GM23338 (cell line): ENCODE measurements at regions not wholly inside any gene's neighbourhood (a gene's known extent, or its start where the extent isn't known, plus 50 kb on each side); places are given as distances from the start of the nearest gene placed in this dataset.

Experiments used
- ATAC-seq: fragments of 200-7000 bp; cut with Tn5 transposase; 3 replicates; pipeline ENCODE4 v1.9.1; 2020
- DNase-seq: peaks from one replicate; pipeline ENCODE4 v3.0.0-alpha.2; 2015; ENCODE audit warnings: low spot score
- H2AFZ ChIP-seq: fragments of 200-600 bp; sonication (generic); 2 replicates; pipeline ENCODE4 v1.8.0; 2016; ENCODE audit warnings: antibody characterized with exemption, mild to moderate bottlenecking, moderate library complexity
- H3F3A ChIP-seq: fragments of 200-600 bp; sonication (generic); replicated peaks from 2 replicates; pipeline ENCODE4 v1.8.0; 2017; ENCODE audit warnings: antibody characterized with exemption, mixed run types, low read depth
- H3K27ac ChIP-seq: fragments of 200-600 bp; sonication (generic); 2 replicates; pipeline ENCODE4 v1.6.1; 2016; ENCODE audit warnings: low read depth
- H3K27me3 ChIP-seq: fragments of 200-600 bp; sonication (generic); 2 replicates; pipeline ENCODE4 v1.8.0; 2016; ENCODE audit warnings: mild to moderate bottlenecking, mixed run types, moderate library complexity; ENCODE audit not compliant: insufficient read depth
- H3K36me3 ChIP-seq: fragments of 200-600 bp; sonication (generic); 2 replicates; pipeline ENCODE4 v1.8.0; 2016; ENCODE audit warnings: mild to moderate bottlenecking; ENCODE audit not compliant: insufficient read depth
- H3K4me1 ChIP-seq: fragments of 200-600 bp; sonication (generic); 2 replicates; pipeline ENCODE4 v1.8.0; 2016; ENCODE audit warnings: mild to moderate bottlenecking, moderate library complexity; ENCODE audit not compliant: insufficient read depth
- H3K4me2 ChIP-seq: fragments of 200-600 bp; sonication (generic); 2 replicates; pipeline ENCODE4 v1.7.1; 2017; ENCODE audit warnings: mixed run types
- H3K4me3 ChIP-seq: fragments of 200-600 bp; sonication (generic); 2 replicates; pipeline ENCODE4 v1.6.1; 2016; ENCODE audit warnings: mixed run types
- H3K79me2 ChIP-seq: fragments of 200-600 bp; sonication (generic); replicated peaks from 2 replicates; pipeline ENCODE4 v1.8.0; 2017; ENCODE audit warnings: mild to moderate bottlenecking; ENCODE audit not compliant: insufficient read depth
- H3K9me2 ChIP-seq: fragments of 200-600 bp; sonication (generic); 2 replicates; pipeline ENCODE4 v1.8.0; 2017; ENCODE audit not compliant: insufficient read depth
- H4K20me1 ChIP-seq: fragments of 200-600 bp; sonication (generic); replicated peaks from 2 replicates; pipeline ENCODE4 v1.8.0; 2017; ENCODE audit warnings: mild to moderate bottlenecking; ENCODE audit not compliant: insufficient read depth
- H3K27ac Mint-ChIP-seq: 2 replicates; pipeline ENCODE4 v1.8.0; 2020; ENCODE audit warnings: inconsistent platforms, mild to moderate bottlenecking, moderate library complexity, mixed read lengths
- H3K27me3 Mint-ChIP-seq: 3 replicates; pipeline ENCODE4 v1.8.0; 2022; ENCODE audit warnings: low read depth, mild to moderate bottlenecking, moderate library complexity, mixed read lengths, inconsistent platforms; ENCODE audit not compliant: insufficient read depth, poor library complexity
- H3K36me3 Mint-ChIP-seq: 3 replicates; pipeline ENCODE4 v1.8.0; 2021; ENCODE audit warnings: low read depth, mild to moderate bottlenecking, inconsistent platforms, moderate library complexity, mixed read lengths
- H3K4me1 Mint-ChIP-seq: 3 replicates; pipeline ENCODE4 v1.8.0; 2020; ENCODE audit warnings: mild to moderate bottlenecking, inconsistent platforms, mixed read lengths
- H3K4me3 Mint-ChIP-seq: 3 replicates; pipeline ENCODE4 v1.8.0; 2021; ENCODE audit warnings: moderate library complexity, mild to moderate bottlenecking, inconsistent platforms, mixed read lengths
- H3K9me3 Mint-ChIP-seq: 3 replicates; pipeline ENCODE4 v1.8.0; 2020; ENCODE audit warnings: moderate library complexity, mild to moderate bottlenecking, inconsistent platforms, mixed read lengths
- CREB1 ChIP-seq: fragments of 250-450 bp; sonication (Bioruptor Pico); IDR thresholded peaks from 2 replicates; pipeline ENCODE4 v1.5.0; 2020; ENCODE audit warnings: low read depth, mild to moderate bottlenecking, moderate library complexity
- CTCF ChIP-seq, 2 experiments: fragments of 200-600 bp in 1 of 2; sonication (generic) in 1 of 2; conservative IDR thresholded peaks; 2 replicates each; pipeline versions ENCODE4 v1.5.1 to v1.6.1; 2016 to 2017; ENCODE audit warnings: antibody characterized with exemption in 2 of 2, low read depth in 2 of 2, mild to moderate bottlenecking in 2 of 2, moderate library complexity in 1 of 2
- EZH2 ChIP-seq: fragments of 200-600 bp; sonication (generic); IDR thresholded peaks from one replicate; pipeline ENCODE4 v1.8.0; 2017; ENCODE audit warnings: antibody characterized with exemption, mild to moderate bottlenecking, low read depth; ENCODE audit not compliant: unreplicated experiment
- EZH2phosphoT487 ChIP-seq: fragments of 200-600 bp; sonication (generic); IDR thresholded peaks from one replicate; pipeline ENCODE4 v1.8.1; 2018; ENCODE audit warnings: antibody characterized with exemption; ENCODE audit not compliant: unreplicated experiment
- JUNB ChIP-seq: IDR thresholded peaks from one replicate; pipeline ENCODE4 v1.6.1; 2016; ENCODE audit warnings: antibody characterized with exemption; ENCODE audit not compliant: unreplicated experiment
- NANOG ChIP-seq: IDR thresholded peaks from 2 replicates; pipeline ENCODE4 v1.6.1; 2016; ENCODE audit warnings: antibody characterized with exemption, borderline replicate concordance
- POLR2AphosphoS5 ChIP-seq: IDR thresholded peaks from 2 replicates; pipeline ENCODE4 v1.6.1; 2016; ENCODE audit warnings: antibody characterized with exemption, low read depth
- STAT1 ChIP-seq: IDR thresholded peaks from one replicate; pipeline ENCODE4 v1.6.1; 2016; ENCODE audit warnings: antibody characterized with exemption; ENCODE audit not compliant: unreplicated experiment
- ZNF114 ChIP-seq: fragments of 250-450 bp; sonication (Bioruptor Pico); IDR thresholded peaks from 2 replicates; pipeline ENCODE4 v1.5.0; 2020; ENCODE audit warnings: mild to moderate bottlenecking, moderate library complexity
- ZNF331 ChIP-seq: fragments of 250-450 bp; sonication (Bioruptor Pico); IDR thresholded peaks from 2 replicates; pipeline ENCODE4 v1.5.0; 2020; ENCODE audit warnings: low read depth, mild to moderate bottlenecking, moderate library complexity
- ZNF462 ChIP-seq: fragments of 250-450 bp; sonication (Bioruptor Pico); IDR thresholded peaks from 2 replicates; pipeline ENCODE4 v1.5.0; 2020; ENCODE audit warnings: mild to moderate bottlenecking, moderate library complexity
- TF ChIP-seq, protein P1 (sequence below): IDR thresholded peaks from one replicate; pipeline ENCODE4 v1.6.1; 2018; ENCODE audit warnings: antibody characterized with exemption; ENCODE audit not compliant: unreplicated experiment
- TF ChIP-seq, protein P2 (sequence below): IDR thresholded peaks from 2 replicates; pipeline ENCODE4 v1.6.1; 2016; ENCODE audit warnings: antibody characterized with exemption

- Mint-ChIP-seq H3K9me3 (peaks cover 52% of the 10 kb centered on the region), H3K27me3 (peaks cover 8% of the 10 kb centered on the region), H3K4me3 (no peak overlapping the region), H3K36me3 (peaks cover 62% of the 10 kb centered on the region), H3K4me1 (peaks cover 18% of the 10 kb centered on the region), H3K27ac (no peak overlapping the region)
- Histone ChIP-seq H3K4me2 (no peak overlapping the region), H3K4me3 (no peak overlapping the region), H3K27ac (no peak overlapping the region), H3K27me3 (no peaks in the 10 kb centered on the region), H3K9me2 (peaks cover 4% of the 10 kb centered on the region; the same call in 1 of the 2 replicates), H3K79me2 (no peaks in the 10 kb centered on the region), H4K20me1 (no peaks in the 10 kb centered on the region), H3F3A (no peaks in the 10 kb centered on the region), H3K4me1 (peaks cover 26% of the 10 kb centered on the region), H3K36me3 (peaks cover 16% of the 10 kb centered on the region; the same call in 1 of the 2 replicates), H2AFZ (no peak overlapping the region)
- no peak for TF ChIP-seq EZH2phosphoT487
- no peak for TF ChIP-seq NANOG
- no peak for TF ChIP-seq ZNF462 (CRISPR knock-in tag)
- TF ChIP-seq POLR2AphosphoS5, result no peak
- no peak for TF ChIP-seq STAT1
- no peak for TF ChIP-seq CTCF (conservative IDR thresholded peaks at IDR 0.05; ENCODE audit: low read depth in 2 of 2)
- TF ChIP-seq EZH2, result no peak
- TF ChIP-seq, protein P1, sequence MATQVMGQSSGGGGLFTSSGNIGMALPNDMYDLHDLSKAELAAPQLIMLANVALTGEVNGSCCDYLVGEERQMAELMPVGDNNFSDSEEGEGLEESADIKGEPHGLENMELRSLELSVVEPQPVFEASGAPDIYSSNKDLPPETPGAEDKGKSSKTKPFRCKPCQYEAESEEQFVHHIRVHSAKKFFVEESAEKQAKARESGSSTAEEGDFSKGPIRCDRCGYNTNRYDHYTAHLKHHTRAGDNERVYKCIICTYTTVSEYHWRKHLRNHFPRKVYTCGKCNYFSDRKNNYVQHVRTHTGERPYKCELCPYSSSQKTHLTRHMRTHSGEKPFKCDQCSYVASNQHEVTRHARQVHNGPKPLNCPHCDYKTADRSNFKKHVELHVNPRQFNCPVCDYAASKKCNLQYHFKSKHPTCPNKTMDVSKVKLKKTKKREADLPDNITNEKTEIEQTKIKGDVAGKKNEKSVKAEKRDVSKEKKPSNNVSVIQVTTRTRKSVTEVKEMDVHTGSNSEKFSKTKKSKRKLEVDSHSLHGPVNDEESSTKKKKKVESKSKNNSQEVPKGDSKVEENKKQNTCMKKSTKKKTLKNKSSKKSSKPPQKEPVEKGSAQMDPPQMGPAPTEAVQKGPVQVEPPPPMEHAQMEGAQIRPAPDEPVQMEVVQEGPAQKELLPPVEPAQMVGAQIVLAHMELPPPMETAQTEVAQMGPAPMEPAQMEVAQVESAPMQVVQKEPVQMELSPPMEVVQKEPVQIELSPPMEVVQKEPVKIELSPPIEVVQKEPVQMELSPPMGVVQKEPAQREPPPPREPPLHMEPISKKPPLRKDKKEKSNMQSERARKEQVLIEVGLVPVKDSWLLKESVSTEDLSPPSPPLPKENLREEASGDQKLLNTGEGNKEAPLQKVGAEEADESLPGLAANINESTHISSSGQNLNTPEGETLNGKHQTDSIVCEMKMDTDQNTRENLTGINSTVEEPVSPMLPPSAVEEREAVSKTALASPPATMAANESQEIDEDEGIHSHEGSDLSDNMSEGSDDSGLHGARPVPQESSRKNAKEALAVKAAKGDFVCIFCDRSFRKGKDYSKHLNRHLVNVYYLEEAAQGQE, result no peak
- TF ChIP-seq JUNB, result no peak
- TF ChIP-seq CREB1 (CRISPR knock-in tag), result no peak
- TF ChIP-seq, protein P2, sequence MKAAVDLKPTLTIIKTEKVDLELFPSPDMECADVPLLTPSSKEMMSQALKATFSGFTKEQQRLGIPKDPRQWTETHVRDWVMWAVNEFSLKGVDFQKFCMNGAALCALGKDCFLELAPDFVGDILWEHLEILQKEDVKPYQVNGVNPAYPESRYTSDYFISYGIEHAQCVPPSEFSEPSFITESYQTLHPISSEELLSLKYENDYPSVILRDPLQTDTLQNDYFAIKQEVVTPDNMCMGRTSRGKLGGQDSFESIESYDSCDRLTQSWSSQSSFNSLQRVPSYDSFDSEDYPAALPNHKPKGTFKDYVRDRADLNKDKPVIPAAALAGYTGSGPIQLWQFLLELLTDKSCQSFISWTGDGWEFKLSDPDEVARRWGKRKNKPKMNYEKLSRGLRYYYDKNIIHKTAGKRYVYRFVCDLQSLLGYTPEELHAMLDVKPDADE, result no peak
- TF ChIP-seq ZNF114 (CRISPR knock-in tag), result no peak
- TF ChIP-seq ZNF331, result no peak
- DNase-seq (no peak), ATAC-seq (no peak)
Observed at GRCh38 chr4:136805617-136806016, 726.7 kb downstream of the PCDH18 start.
